Esophagus squamous epithelium (tissue), 4 donors: ENCODE measurements at regions not wholly inside any gene's neighbourhood (a gene's known extent, or its start where the extent isn't known, plus 50 kb on each side); places are given as distances from the start of the nearest gene placed in this dataset.

Experiments
- CTCF ChIP-seq, 6 experiments: fragments of 450-650 bp in 4 of 6; fragments of 200-600 bp in 2 of 6; sonication (generic) in 2 of 6; IDR thresholded peaks; one replicate each; pipeline ENCODE4 v1.5.1; 2016 to 2019; ENCODE audit warnings: antibody characterized with exemption in 6 of 6, mild to moderate bottlenecking in 4 of 6, moderate library complexity in 4 of 6
- POLR2A ChIP-seq, 4 donors: fragments of 450-650 bp; IDR thresholded peaks; one replicate each; pipeline ENCODE4 v1.6.1; 2017; ENCODE audit warnings: antibody characterized with exemption in 4 of 4, mild to moderate bottlenecking in 4 of 4, moderate library complexity in 3 of 4

GRCh38 chr4:33882246-33882990 is 2361.9 kb downstream of the ARAP2 start:
- no peak for TF ChIP-seq POLR2A (IDR thresholded peaks at IDR 0.05)
- no peak for TF ChIP-seq CTCF (IDR thresholded peaks at IDR 0.05)
